ENCODE measurements at regions not wholly inside any gene's neighbourhood (a gene's known extent, or its start where the extent isn't known, plus 50 kb on each side); places are given as distances from the start of the nearest gene placed in this dataset.

DNA sequence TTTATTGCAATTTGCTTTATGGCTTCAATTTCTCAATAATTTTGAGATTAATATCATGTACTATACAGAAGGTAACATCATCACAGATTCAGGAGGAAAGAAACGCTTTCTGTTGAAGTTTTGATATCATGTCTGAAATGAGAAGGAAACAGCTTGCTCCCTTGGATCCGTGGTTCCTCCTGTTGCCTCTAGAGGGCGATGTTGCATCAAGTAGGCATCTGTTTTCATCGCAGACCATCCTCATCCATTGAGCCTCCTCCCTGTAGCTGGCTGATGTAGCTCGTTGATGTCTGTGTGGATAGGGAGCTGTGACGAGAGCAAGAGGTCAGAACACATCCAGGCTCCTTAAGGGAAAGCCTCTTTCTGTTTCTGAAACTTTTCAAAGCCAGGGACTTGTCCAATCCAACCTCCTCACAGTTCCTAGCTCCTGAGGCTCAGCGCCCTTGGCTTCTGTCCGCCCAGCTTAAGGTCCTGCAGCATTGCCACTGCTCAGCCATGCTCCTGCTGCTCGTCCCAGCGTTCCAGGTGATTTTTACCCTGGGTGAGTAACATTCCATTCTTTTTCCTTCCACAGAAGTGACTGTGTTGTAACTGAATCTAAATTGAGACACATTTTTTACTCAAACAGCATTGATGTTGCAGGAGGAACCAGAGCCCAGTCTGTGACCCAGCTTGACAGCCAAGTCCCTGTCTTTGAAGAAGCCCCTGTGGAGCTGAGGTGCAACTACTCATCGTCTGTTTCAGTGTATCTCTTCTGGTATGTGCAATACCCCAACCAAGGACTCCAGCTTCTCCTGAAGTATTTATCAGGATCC is 304.8 kb upstream of the OR4E1 start:
- intact Hi-C loops (cut with micrococcal nuclease; ENCODE audit: unreplicated experiment): loop anchor here (5.0 kb wide), 1 partner anchor 36 kb away; no protein-coding TSS in a partner anchor
- Mint-ChIP-seq H3K27me3 (ENCODE audit: unreplicated experiment) (peaks cover 68% of the 10 kb centered on the region), H3K9me3 (ENCODE audit: low read depth, unreplicated experiment) (no peaks in the 10 kb centered on the region), H3K27ac (ENCODE audit: unreplicated experiment) (no peak overlapping the region), H3K4me3 (ENCODE audit: low read depth, unreplicated experiment) (no peak overlapping the region), H3K36me3 (ENCODE audit: insufficient read depth, unreplicated experiment) (no peaks in the 10 kb centered on the region), H3K4me1 (ENCODE audit: low read depth, unreplicated experiment) (no peaks in the 10 kb centered on the region)
- peak; percentile 66 for TF ChIP-seq CTCF (IDR thresholded peaks at IDR 0.05; ENCODE audit: unreplicated experiment)
- no TSS peak for BruUV-seq (replicated peaks)
- CTCF ChIA-PET: interaction anchor here (0.8 to 2.2 kb wide), 10 partner anchors 10 to 122 kb away, joined by 3 to 13 read pairs (median 5); no protein-coding TSS in a partner anchor
- peak; percentile 59 for DNase-seq

- no peaks in the 10 kb centered on the region for H3K4me1 Mint-ChIP-seq (ENCODE audit: low read depth, unreplicated experiment)
- peaks cover 72% of the 10 kb centered on the region for H3K27me3 Mint-ChIP-seq (ENCODE audit: unreplicated experiment)
- no peak for DNase-seq
- no TSS peak for BruUV-seq (replicated peaks)
- CTCF ChIA-PET: no interaction called here
- no peak overlapping the region for H3K4me3 Mint-ChIP-seq (ENCODE audit: low read depth, unreplicated experiment)
- TF ChIP-seq CTCF (IDR thresholded peaks at IDR 0.05; ENCODE audit: unreplicated experiment): no peak
- no peaks in the 10 kb centered on the region for H3K9me3 Mint-ChIP-seq (ENCODE audit: low read depth, unreplicated experiment)
- H3K36me3 Mint-ChIP-seq (ENCODE audit: insufficient read depth, unreplicated experiment): no peaks in the 10 kb centered on the region
- H3K27ac Mint-ChIP-seq (ENCODE audit: unreplicated experiment): no peak overlapping the region
- intact Hi-C loops (cut with micrococcal nuclease; ENCODE audit: unreplicated experiment): loop anchor here (5.0 kb wide), 1 partner anchor 32 kb away; no protein-coding TSS in a partner anchor
Measured at GRCh38 chr14:21974741-21975140, 301.1 kb upstream of the OR4E1 start.

- no TSS peak for BruUV-seq (replicated peaks)
- H3K9me3 Mint-ChIP-seq (ENCODE audit: low read depth, unreplicated experiment): no peaks in the 10 kb centered on the region
- no peak for TF ChIP-seq CTCF (IDR thresholded peaks at IDR 0.05; ENCODE audit: unreplicated experiment)
- no peak overlapping the region for H3K4me3 Mint-ChIP-seq (ENCODE audit: low read depth, unreplicated experiment)
- peaks cover 80% of the 10 kb centered on the region for H3K27me3 Mint-ChIP-seq (ENCODE audit: unreplicated experiment)
- H3K36me3 Mint-ChIP-seq (ENCODE audit: insufficient read depth, unreplicated experiment): no peaks in the 10 kb centered on the region
- no peaks in the 10 kb centered on the region for H3K4me1 Mint-ChIP-seq (ENCODE audit: low read depth, unreplicated experiment)
- DNase-seq: no peak
- no peak overlapping the region for H3K27ac Mint-ChIP-seq (ENCODE audit: unreplicated experiment)
- CTCF ChIA-PET: no interaction called here
- intact Hi-C loops (cut with micrococcal nuclease; ENCODE audit: unreplicated experiment): no loop called here
Measured at GRCh38 chr14:21965042-21965441, 291.4 kb upstream of the OR4E1 start.

DNA sequence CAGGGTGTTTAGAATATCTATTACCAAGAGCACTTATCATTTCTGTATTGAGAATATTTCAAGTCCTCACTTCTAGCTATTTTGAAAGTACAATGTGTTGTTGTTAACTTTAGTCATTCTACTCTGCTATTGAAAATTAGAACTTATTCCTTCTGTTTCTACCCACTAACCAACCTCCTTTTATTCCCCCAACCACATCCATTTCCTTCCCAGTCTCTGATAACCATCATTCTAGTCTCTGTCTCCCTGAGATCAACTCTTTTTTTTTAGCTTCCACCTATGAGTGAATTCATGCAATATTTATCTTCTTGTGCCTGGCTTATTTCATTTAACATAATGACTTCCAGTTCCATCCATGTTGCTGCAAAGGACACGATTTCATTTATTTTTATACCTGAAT is 290.6 kb upstream of the OR4E1 start:
- Mint-ChIP-seq H3K4me3 (ENCODE audit: low read depth, unreplicated experiment) (no peak overlapping the region), H3K9me3 (ENCODE audit: low read depth, unreplicated experiment) (no peaks in the 10 kb centered on the region), H3K27ac (ENCODE audit: unreplicated experiment) (no peak overlapping the region), H3K27me3 (ENCODE audit: unreplicated experiment) (peaks cover 80% of the 10 kb centered on the region), H3K36me3 (ENCODE audit: insufficient read depth, unreplicated experiment) (no peaks in the 10 kb centered on the region), H3K4me1 (ENCODE audit: low read depth, unreplicated experiment) (no peaks in the 10 kb centered on the region)
- intact Hi-C loops (cut with micrococcal nuclease; ENCODE audit: unreplicated experiment): no loop called here
- no peak for DNase-seq
- CTCF ChIA-PET: interaction anchor here (1.4 kb wide), 1 partner anchor 14 kb away, joined by 3 read pairs; no protein-coding TSS in a partner anchor
- TF ChIP-seq CTCF (IDR thresholded peaks at IDR 0.05; ENCODE audit: unreplicated experiment): no peak
- BruUV-seq (replicated peaks): no TSS peak

Data from Calu3 (cell line).